Ishikawa (cell line): ENCODE measurements at regions not wholly inside any gene's neighbourhood (a gene's known extent, or its start where the extent isn't known, plus 50 kb on each side); places are given as distances from the start of the nearest gene placed in this dataset.

Experiments used
- CEBPB ChIP-seq: IDR thresholded peaks from 2 replicates; pipeline ENCODE4 v1.6.1; 2012
- CREB1 ChIP-seq: IDR thresholded peaks from 2 replicates; pipeline ENCODE4 v1.6.1; 2012; ENCODE audit warnings: low read depth
- EGR1 ChIP-seq: IDR thresholded peaks from 2 replicates; pipeline ENCODE4 v1.6.1; 2012
- EP300 ChIP-seq: IDR thresholded peaks from 2 replicates; pipeline ENCODE4 v1.6.1; 2012; ENCODE audit warnings: borderline replicate concordance
- FOXM1 ChIP-seq: IDR thresholded peaks from 2 replicates; pipeline ENCODE4 v1.6.1; 2012; ENCODE audit warnings: low read depth, borderline replicate concordance
- MAX ChIP-seq: IDR thresholded peaks from 2 replicates; pipeline ENCODE4 v1.6.1; 2012
- NFIC ChIP-seq: IDR thresholded peaks from 2 replicates; pipeline ENCODE4 v1.6.1; 2012
- RAD21 ChIP-seq: IDR thresholded peaks from 2 replicates; pipeline ENCODE4 v1.6.1; 2012; ENCODE audit warnings: low read depth
- TAF1 ChIP-seq: IDR thresholded peaks from 2 replicates; pipeline ENCODE4 v1.6.1; 2012; ENCODE audit warnings: low read depth, mild to moderate bottlenecking
- TCF12 ChIP-seq: IDR thresholded peaks from 2 replicates; pipeline ENCODE4 v1.6.1; 2012; ENCODE audit warnings: low read depth
- TEAD4 ChIP-seq: IDR thresholded peaks from 2 replicates; pipeline ENCODE4 v1.6.1; 2012
- YY1 ChIP-seq: IDR thresholded peaks from 2 replicates; pipeline ENCODE4 v1.6.1; 2012; ENCODE audit warnings: low read depth
- ZBTB7A ChIP-seq: IDR thresholded peaks from 2 replicates; pipeline ENCODE4 v1.6.1; 2012; ENCODE audit warnings: low read depth
- TF ChIP-seq, protein P1 (sequence below): IDR thresholded peaks from 2 replicates; pipeline ENCODE4 v1.6.1; 2012; ENCODE audit warnings: low read depth, mild to moderate bottlenecking
- TF ChIP-seq, protein P2 (sequence below): IDR thresholded peaks from 2 replicates; pipeline ENCODE4 v1.6.1; 2012

DNA sequence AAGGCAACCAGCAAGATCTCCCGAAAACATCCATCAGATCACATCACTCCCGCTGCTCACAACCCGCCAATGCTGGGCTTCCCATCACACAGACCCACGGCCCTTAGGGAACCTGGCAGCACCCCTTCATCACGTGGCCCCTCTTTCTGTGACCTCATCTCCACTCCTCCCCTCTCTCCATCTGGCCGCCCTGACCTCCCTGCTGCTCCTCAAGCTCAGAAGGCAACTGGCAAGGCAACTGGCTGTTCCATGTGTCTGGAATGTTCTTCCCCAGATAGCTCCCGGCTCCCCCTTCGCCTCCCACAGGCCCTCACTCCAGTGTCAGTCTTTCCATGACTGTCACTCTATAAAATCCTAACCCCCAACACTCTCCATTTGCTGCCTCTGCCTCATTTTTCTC, 113.0 kb upstream of the ERG start:
- TF ChIP-seq FOXM1 (no peak), MAX (no peak), EGR1 (no peak), TCF12 (no peak), TAF1 (no peak), EP300 (no peak), CREB1 (no peak), NFIC (no peak)
- TF ChIP-seq, protein P1, sequence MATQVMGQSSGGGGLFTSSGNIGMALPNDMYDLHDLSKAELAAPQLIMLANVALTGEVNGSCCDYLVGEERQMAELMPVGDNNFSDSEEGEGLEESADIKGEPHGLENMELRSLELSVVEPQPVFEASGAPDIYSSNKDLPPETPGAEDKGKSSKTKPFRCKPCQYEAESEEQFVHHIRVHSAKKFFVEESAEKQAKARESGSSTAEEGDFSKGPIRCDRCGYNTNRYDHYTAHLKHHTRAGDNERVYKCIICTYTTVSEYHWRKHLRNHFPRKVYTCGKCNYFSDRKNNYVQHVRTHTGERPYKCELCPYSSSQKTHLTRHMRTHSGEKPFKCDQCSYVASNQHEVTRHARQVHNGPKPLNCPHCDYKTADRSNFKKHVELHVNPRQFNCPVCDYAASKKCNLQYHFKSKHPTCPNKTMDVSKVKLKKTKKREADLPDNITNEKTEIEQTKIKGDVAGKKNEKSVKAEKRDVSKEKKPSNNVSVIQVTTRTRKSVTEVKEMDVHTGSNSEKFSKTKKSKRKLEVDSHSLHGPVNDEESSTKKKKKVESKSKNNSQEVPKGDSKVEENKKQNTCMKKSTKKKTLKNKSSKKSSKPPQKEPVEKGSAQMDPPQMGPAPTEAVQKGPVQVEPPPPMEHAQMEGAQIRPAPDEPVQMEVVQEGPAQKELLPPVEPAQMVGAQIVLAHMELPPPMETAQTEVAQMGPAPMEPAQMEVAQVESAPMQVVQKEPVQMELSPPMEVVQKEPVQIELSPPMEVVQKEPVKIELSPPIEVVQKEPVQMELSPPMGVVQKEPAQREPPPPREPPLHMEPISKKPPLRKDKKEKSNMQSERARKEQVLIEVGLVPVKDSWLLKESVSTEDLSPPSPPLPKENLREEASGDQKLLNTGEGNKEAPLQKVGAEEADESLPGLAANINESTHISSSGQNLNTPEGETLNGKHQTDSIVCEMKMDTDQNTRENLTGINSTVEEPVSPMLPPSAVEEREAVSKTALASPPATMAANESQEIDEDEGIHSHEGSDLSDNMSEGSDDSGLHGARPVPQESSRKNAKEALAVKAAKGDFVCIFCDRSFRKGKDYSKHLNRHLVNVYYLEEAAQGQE, result no peak
- TF ChIP-seq, protein P2, sequence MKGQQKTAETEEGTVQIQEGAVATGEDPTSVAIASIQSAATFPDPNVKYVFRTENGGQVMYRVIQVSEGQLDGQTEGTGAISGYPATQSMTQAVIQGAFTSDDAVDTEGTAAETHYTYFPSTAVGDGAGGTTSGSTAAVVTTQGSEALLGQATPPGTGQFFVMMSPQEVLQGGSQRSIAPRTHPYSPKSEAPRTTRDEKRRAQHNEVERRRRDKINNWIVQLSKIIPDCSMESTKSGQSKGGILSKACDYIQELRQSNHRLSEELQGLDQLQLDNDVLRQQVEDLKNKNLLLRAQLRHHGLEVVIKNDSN, result no peak

GRCh38 chr21:38613686-38614085, 115.4 kb upstream of the ERG start:
- no peak for TF ChIP-seq EP300
- no peak for TF ChIP-seq ZBTB7A
- TF ChIP-seq FOXM1, result no peak
- TF ChIP-seq EGR1, result no peak
- TF ChIP-seq MAX, result no peak
- no peak for TF ChIP-seq YY1
- TF ChIP-seq NFIC, result no peak
- TF ChIP-seq, protein P2, result no peak
- TF ChIP-seq TEAD4, result no peak
- TF ChIP-seq TAF1, result no peak
- TF ChIP-seq, protein P1, result no peak
- TF ChIP-seq CREB1, result no peak
- TF ChIP-seq TCF12, result no peak
- no peak for TF ChIP-seq CEBPB

DNA sequence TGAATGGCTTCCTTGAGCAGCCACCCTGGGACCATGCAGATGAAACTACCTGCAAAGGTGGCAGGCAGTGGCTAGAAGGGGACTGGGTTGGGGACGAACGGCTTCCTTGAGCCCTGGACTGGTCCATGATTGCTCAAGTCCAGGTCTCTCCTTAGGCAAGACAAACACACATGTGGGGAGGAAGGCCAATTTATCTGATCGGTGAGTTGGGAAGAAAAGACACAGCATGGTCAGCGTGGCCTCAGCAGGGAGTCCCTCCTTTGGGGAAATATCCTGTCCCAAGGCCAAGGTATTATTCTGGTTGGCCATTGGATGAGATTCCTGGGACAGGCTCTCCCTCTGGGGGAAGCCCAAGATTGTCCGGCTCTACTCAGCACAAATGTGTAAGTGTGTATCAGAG, 116.3 kb upstream of the ERG start:
- no peak for TF ChIP-seq FOXM1
- TF ChIP-seq TAF1, result no peak
- no peak for TF ChIP-seq CEBPB
- no peak for TF ChIP-seq TCF12
- no peak for TF ChIP-seq EP300
- no peak for TF ChIP-seq TEAD4
- TF ChIP-seq, protein P2, result no peak
- TF ChIP-seq ZBTB7A, result no peak
- no peak for TF ChIP-seq MAX
- TF ChIP-seq, protein P1, result no peak

DNA sequence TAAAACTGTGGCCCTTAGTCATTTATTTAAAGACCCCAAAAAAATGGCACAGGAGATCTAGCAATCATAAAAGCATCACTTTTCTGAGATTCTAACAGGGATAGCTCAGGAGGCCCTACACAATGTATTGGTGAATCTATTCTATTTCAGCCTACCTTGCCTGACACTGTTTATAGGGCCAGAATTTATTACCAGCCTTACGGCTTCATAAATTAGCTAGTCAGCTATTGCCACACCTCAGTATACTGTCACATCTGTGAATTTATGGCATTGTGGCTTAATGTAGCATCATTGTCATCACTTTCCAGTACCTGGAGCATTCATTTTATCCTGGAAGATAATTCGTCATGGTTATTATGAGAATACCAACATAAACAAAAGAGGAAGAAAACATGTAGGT, 121.2 kb upstream of the ERG start:
- TF ChIP-seq TAF1, result no peak
- TF ChIP-seq TCF12, result no peak
- peak; percentile 10; the same call in 1 of the 2 replicates for TF ChIP-seq CEBPB
- no peak for TF ChIP-seq FOXM1
- TF ChIP-seq TEAD4, result no peak

DNA sequence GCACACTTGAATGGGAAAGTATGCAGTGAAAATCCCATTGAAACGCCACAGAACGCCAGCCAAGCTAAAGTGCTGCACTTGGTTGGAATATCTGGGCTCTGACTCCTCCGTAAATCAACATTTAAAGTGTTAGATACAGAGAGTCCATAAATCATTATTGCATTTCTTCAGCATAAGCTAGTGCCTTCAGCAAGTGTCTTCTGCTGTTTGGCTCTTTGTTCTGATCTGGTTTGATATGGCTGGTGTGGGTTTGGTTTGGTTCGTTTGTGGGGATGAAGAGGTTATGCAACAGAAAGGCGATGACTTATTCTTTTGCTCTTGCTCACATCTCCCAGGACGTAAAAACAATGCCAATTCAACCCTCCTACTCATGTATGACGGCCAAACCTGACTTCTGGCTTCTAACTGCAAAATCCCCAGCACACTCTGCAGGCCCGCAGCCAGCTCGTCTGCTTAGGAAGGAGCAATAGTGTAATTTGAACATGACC, 121.8 kb upstream of the ERG start:
- TF ChIP-seq CEBPB, result peak; percentile 81
- TF ChIP-seq TCF12, result peak; percentile 39; the same call in 1 of the 2 replicates
- no peak for TF ChIP-seq MAX
- peak; percentile 69 for TF ChIP-seq NFIC
- no peak for TF ChIP-seq RAD21
- peak; percentile 62; the same call in 1 of the 2 replicates for TF ChIP-seq EP300
